Coronary artery (tissue), 2 donors: ENCODE measurements at regions not wholly inside any gene's neighbourhood (a gene's known extent, or its start where the extent isn't known, plus 50 kb on each side); places are given as distances from the start of the nearest gene placed in this dataset.
"Not testable (repeated sequence)": the region's sequence is repeated elsewhere in the genome, so short reads cannot be mapped to it uniquely, and the experiment has no call there.

Experiments used
- DNase-seq: peaks from one replicate; pipeline ENCODE4 v3.0.0-alpha.2; 2017; ENCODE audit warnings: low spot score
- H3K27ac ChIP-seq, 2 donors: fragments of 200-600 bp; sonication (generic); one replicate each; pipeline ENCODE4 v1.5.1; 2016 to 2019
- H3K4me3 ChIP-seq: fragments of 200-600 bp; sonication (generic); 2 replicates; pipeline ENCODE4 v1.5.1; 2016; ENCODE audit warnings: mild to moderate bottlenecking, moderate library complexity
- TF ChIP-seq, protein P1 (sequence below): fragments of 200-600 bp; sonication (generic); IDR thresholded peaks from one replicate; pipeline ENCODE4 v1.5.1; 2019; ENCODE audit warnings: antibody characterized with exemption

DNA sequence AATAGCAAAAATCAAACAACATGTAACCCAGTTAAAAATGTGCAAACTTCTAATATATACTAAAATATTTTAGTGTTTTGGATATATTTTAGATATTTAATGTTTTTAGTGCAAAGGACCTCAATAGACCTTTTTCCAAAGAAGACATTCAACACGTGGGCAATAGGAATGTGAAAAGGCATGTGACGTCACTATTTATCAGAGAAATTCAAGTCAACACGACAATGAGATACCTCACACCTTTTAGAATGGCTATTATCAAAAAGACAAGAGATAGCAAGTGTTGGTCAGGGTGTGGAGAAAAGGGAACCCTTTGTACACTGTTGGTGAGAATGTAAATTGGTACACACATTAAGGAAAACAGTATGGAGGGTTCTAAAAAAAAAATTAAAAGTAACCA lies 115.6 kb upstream of the FAM47B start:
- Histone ChIP-seq H3K4me3 (no peak overlapping the region), H3K27ac (no peak overlapping the region)
- TF ChIP-seq, protein P1, sequence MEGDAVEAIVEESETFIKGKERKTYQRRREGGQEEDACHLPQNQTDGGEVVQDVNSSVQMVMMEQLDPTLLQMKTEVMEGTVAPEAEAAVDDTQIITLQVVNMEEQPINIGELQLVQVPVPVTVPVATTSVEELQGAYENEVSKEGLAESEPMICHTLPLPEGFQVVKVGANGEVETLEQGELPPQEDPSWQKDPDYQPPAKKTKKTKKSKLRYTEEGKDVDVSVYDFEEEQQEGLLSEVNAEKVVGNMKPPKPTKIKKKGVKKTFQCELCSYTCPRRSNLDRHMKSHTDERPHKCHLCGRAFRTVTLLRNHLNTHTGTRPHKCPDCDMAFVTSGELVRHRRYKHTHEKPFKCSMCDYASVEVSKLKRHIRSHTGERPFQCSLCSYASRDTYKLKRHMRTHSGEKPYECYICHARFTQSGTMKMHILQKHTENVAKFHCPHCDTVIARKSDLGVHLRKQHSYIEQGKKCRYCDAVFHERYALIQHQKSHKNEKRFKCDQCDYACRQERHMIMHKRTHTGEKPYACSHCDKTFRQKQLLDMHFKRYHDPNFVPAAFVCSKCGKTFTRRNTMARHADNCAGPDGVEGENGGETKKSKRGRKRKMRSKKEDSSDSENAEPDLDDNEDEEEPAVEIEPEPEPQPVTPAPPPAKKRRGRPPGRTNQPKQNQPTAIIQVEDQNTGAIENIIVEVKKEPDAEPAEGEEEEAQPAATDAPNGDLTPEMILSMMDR, result no peak
- no peak for DNase-seq

- TF ChIP-seq, protein P1, result no peak
- H3K27ac ChIP-seq, result no peak overlapping the region
- H3K4me3 ChIP-seq, result no peak overlapping the region
- no peak for DNase-seq
These were observed 103.1 kb upstream of the FAM47B start for GRCh38 chrX:34839451-34839850.

DNA sequence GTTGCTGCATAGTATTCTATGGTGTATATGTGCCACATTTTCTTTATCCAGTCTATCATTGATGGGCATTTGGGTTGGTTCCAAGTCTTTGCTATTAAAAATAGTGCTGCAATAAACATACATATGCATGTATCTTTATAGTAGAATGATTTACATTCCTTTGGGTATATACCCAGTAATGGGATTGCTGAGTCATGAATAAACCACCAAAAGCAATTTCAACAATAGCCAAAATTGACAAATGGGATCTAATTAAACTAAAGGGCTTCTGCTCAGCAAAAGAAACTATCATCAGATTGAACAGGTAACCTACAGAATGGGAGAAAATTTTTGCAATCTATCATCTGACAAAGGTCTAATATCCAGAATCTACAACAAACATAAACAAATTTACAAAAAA lies 101.4 kb upstream of the FAM47B start:
- not testable (repeated sequence) for H3K27ac ChIP-seq, H3K4me3 ChIP-seq, DNase-seq

GRCh38 chrX:34848281-34848680 lies 94.3 kb upstream of the FAM47B start:
- TF ChIP-seq, protein P1, result no peak
- Histone ChIP-seq H3K27ac (no peak overlapping the region), H3K4me3 (no peak overlapping the region)
- DNase-seq, result no peak

DNA sequence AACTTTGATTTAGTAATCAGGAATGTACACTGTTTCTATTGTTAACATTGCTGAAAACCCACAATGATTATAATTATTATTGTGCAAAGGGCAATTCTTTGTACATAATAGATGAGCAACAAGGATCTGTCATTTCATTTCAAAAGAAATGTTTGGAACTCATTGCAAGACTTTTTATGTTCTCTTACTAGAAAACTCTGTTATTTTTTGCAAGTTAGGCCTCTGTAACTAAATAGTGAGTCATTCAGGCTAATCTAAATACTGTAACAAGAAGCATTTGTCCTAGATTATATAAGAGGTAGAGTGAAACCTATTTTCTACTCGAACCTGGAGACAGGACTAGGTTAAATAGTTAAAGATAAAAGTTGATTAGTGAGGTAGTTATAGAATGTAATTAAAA lies 93.2 kb upstream of the FAM47B start:
- DNase-seq, result no peak
- TF ChIP-seq, protein P1, result no peak
- Histone ChIP-seq H3K27ac (no peak overlapping the region), H3K4me3 (no peak overlapping the region)

DNA sequence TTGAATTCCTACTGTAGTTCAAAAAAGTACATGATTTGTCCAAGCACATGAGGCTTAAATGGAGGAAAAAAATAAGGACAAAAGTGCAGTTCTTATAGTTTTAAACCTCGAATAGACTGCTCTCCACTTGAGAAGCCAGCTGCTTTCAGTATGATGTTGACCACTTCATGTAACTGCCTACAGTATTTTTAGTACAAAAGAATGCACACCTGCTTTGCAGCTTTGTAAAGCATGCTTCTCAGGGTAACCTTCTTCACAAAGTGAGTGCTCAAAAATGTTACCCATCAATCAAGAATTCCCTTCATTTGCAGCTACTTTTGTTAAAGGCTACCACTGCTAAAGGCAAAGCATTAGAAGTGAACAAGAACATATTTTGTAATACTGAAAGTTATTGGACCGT lies 83.4 kb upstream of the FAM47B start:
- TF ChIP-seq, protein P1, result no peak
- no peak overlapping the region for H3K4me3 ChIP-seq
- H3K27ac ChIP-seq, result no peak overlapping the region
- no peak for DNase-seq

DNA sequence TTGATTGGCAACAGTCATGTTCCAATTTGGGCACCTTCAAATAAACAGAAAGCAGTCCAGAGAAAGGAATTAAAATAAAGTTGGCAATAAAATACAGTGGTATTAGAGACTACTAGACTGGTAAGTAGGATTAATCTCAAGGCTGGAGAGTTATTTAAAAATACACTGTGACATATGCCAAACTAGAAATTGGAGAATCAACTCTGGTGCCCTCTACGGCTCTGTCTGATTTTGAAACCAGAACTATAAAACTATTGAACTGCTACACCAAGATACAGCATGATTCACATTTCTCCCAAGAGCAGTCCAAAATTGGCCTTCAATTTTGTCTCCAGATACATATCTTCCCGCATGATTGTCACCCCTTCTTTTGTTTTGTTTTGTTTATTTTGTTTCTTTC lies 78.7 kb upstream of the FAM47B start:
- TF ChIP-seq, protein P1, result no peak
- Histone ChIP-seq H3K27ac (no peak overlapping the region), H3K4me3 (no peak overlapping the region)
- DNase-seq, result no peak

- TF ChIP-seq, protein P1, result no peak
- H3K4me3 ChIP-seq, result no peak overlapping the region
- H3K27ac ChIP-seq, result no peak overlapping the region
- DNase-seq, result no peak
These were observed 76.0 kb upstream of the FAM47B start for GRCh38 chrX:34866646-34867045.
